COLO668 (cell line): ENCODE measurements at regions not wholly inside any gene's neighbourhood (a gene's known extent, or its start where the extent isn't known, plus 50 kb on each side); places are given as distances from the start of the nearest gene placed in this dataset.

Experiments
- DNase-seq: peaks from one replicate; lab custom pipeline; 2025; ENCODE audit not compliant: unreplicated experiment; lab: John Stamatoyannopoulos, UW

GRCh38 chr14:80446356-80446755 is 235.1 kb upstream of the DIO2 start:
- DNase-seq = no peak

GRCh38 chr14:80445605-80446004 is 234.3 kb upstream of the DIO2 start:
- DNase-seq = no peak

DNA sequence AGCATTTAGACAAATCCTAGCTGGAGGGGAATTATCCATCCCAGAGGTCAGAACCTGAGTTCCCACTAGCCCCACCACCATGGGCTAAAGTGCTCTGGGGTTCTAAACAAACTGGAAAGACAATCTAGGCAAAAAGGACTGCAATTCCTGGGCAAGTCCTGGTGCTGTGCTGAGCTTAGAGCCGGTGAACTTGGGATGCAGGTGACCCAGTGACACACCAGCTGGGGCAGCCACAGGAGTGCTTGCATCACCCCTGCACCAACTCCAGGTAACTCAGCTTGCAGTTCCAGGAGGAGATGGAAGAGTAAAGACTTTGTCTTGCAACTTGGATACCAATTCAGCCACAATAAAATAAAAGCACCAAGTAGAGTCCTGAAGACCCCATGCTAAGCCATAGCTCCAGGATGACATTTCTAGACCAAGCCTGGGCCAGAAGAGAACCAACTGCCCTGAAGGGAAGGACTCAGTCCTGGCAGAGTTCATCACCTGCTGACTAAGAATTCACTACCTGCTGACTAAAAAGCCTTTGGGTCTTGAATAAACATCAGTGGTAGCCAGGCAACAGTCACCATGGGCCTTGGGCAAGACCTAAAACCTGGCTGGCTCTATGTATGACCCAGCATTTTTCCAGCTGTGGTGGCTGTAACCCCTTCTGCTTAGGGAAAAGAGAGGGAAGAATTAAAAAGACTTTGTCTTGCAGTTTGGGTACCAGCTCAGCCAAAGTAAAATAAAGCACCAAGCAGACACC is 223.4 kb upstream of the DIO2 start:
- DNase-seq = peak; percentile 66

- no peak for DNase-seq
These were observed 222.5 kb upstream of the DIO2 start for GRCh38 chr14:80433811-80434210.

- DNase-seq = no peak
These were observed 217.4 kb upstream of the DIO2 start for GRCh38 chr14:80428671-80429070.

- no peak for DNase-seq
These were observed 216.9 kb upstream of the DIO2 start for GRCh38 chr14:80428171-80428570.

- DNase-seq = no peak
These were observed 215.8 kb upstream of the DIO2 start for GRCh38 chr14:80427101-80427500.

- no peak for DNase-seq
These were observed 215.4 kb upstream of the DIO2 start for GRCh38 chr14:80426683-80427082.

GRCh38 chr14:80425686-80426085 is 214.4 kb upstream of the DIO2 start:
- DNase-seq = no peak

DNA sequence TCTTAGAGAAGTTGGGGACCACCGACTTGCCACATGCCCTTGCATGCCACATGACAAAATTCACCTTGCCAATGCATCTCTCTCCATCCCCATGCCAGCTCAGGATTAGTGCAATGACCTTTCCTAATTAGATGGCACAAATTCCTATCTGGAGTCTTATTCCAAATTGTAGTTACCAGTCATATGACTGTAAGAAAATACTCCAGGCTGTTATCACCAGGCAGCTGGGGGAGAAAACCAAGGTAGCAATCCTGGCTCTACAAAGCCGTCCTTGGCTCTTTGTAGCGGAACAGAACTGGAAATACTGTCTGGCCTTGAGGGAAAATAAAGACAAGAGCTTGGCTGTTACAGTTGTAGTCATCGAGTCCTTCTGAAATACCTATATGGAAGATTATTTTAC is 208.5 kb upstream of the DIO2 start:
- no peak for DNase-seq

DNA sequence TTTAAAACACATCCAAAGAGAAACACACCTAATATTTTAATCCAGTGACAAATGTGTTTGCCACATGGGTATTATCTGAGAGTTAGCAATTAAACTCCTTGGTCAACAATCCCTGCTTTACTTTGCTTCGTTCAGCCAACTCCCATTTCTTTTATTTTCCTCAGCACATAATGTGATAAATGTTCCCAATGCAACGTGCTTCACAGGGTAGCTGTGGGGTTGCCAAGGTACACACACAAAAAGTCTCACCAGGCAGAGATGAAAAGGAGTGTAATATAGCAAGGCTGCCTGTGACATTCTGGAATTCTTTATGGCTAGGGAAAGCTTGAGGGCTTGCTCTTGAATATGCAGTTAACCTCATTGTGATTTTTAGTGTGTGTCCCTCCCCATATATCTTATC is 208.0 kb upstream of the DIO2 start:
- DNase-seq = no peak

DNA sequence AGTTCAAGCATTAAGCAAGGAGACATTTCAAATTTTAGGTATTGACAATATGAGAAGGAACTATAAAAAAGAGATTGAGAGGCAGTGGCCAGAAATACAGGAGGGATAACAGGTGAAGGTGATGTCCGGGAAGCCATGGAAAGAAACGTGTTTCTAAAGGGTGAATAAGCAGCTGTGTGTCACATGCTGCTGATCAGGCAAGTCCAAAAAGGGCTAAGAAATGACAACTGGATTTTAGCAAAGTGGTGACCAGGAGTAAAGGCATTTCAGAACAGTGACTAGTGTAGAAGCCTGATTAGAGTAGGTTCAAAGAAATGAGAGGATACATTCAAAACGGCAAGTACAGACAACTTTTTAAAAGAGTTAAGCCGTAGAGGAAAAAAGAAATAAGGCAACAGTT is 204.3 kb upstream of the DIO2 start:
- DNase-seq = no peak

DNA sequence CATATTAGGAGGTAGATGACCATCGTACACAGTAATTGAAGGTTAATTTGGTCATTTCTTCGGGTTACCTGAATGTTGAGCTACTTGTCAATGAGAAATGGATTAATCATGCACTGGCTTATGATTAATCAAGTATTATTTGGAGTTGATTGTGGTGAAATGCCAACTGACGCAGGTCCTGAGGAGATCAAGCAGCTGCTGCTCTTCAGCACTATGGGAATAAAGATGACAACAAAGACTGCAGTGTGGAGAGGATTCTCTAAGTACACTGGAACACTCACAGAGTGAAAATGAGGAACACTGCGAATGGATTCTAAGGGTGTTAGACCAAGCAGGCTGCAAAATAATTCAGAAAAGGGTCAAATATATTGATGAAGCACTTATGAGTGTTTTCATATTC is 202.8 kb upstream of the DIO2 start:
- no peak for DNase-seq

- DNase-seq = no peak
These were observed 193.1 kb upstream of the DIO2 start for GRCh38 chr14:80404413-80404812.

GRCh38 chr14:80403036-80403435 is 191.7 kb upstream of the DIO2 start:
- no peak for DNase-seq

DNA sequence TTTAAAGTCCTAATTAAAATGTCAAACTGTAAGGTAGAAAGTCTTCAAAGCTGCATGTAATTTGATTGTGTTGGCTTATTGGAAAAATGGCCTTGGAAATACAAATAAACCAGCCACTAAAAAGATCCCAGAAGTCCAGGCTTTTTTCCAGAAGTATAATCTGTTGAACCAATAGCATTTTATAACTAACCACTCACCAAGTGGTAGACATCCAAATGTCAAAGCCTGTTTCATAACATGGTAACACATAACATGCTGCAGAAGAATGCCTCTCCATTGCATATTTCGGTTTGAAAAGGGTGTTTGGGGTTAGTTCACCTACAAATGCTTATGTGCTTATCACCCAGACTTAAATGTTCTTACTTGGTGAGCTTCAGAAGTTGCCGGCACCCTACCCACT is 183.7 kb upstream of the DIO2 start:
- no peak for DNase-seq

GRCh38 chr14:80393766-80394165 is 182.5 kb upstream of the DIO2 start:
- DNase-seq = no peak

- no peak for DNase-seq
These were observed 179.6 kb upstream of the DIO2 start for GRCh38 chr14:80390906-80391305.

DNA sequence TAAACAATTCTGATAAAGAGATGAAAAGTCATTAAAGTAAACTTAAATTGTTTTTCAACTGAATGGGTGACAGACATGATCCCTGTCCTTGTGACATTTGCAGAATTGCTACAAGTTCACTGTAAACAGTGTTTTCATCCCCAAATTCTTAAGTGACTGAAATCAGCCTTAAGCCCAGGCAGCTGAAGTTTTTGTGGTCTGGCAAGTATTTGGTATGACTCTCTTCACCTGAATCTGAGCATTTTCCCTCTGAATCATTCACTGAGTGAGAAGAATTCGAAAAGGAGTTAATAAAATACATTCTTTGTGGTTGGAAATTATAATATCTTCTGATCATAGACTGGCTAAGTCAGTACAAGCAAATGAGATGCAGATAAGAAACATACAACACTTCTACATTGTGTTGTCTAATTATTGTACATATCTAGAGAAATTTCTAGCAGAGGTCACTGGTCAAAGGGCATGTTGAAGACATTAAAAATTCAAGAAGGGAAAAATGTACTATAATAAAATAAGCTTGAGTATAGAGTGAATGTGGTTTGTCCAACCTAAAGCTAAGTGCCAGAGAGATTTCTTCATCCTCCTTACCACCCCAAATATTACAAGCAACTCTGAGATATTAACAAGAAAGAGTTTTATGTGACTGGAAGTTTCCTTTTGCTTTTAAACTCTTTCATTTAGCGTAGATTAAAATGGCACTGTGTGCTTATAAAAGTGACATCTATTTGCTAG is 177.8 kb upstream of the DIO2 start:
- no peak for DNase-seq

DNA sequence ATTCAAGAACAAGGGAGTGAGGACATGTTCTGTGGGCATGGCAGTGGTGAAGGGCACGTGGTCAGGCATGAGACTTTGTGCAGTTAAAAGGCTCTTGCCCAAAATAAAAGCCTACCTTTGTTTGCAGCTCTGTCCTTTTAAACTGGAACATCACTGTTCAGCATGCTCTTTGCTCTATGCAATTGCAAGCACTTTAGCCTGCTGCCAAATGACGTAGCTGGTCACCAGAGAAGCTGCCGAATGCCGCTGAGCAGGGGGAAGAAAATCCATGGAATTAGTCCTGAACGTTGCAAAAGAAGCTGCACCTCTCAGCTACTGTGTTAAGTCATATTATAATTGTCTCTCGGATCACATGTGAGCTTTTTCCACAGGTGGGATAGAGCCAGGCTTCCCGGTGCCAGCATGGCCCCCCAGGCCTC is 176.3 kb upstream of the DIO2 start:
- DNase-seq = no peak

DNA sequence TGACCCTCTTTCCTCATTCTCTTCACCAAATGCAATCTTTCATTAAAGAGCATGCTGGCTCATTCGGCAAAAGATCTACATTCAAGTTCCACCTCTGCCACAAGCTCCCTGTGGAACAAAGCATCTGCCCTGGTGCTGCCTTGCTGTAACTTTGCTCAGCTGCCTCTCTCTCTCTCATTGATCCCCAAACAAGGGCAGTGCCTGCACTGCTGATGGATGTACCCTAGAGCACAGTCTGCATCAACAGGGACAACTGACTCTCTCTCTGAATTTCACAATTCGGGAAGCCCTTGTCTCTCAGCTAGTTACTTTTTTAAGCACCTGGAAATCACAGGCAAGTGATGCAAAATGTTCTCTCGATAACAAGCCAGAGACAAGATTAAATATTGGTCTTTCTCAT is 174.0 kb upstream of the DIO2 start:
- DNase-seq = no peak

- DNase-seq = no peak
These were observed 171.9 kb upstream of the DIO2 start for GRCh38 chr14:80383223-80383622.
